ENCODE measurements at regions not wholly inside any gene's neighbourhood (a gene's known extent, or its start where the extent isn't known, plus 50 kb on each side); places are given as distances from the start of the nearest gene placed in this dataset.

- no TSS peak for BruUV-seq (replicated peaks)
- no peak overlapping the region for H2AFZ ChIP-seq (ENCODE audit: control insufficient read depth, low read depth, low read length)
- in situ Hi-C loops (cut with MboI) (no loop called here), intact Hi-C loops (cut with micrococcal nuclease; ENCODE audit: unreplicated experiment) (no loop called here)
- ChIA-PET CTCF (no interaction called here), SMC1A (ENCODE audit: uncharacterized antibody, unreplicated experiment) (no interaction called here), RAD21 (ENCODE audit: unreplicated experiment) (no interaction called here), POLR2A (no interaction called here)
- WGBS (ENCODE audit: insufficient coverage, insufficient replicate concordance, low lambda C conversion rate, missing lambda C conversion rate), result 76% methylated on average over 40 of the region's 40 CpGs
- H3K9me3 ChIP-seq (replicated peaks; ENCODE audit: control insufficient read depth, insufficient read depth, low read length), result no peaks in the 10 kb centered on the region; the same call in 2 of the 3 replicates
- no peaks in the 10 kb centered on the region for H3K27me3 ChIP-seq (replicated peaks in 1 of 2; ENCODE audit: control insufficient read depth in 2 of 2, insufficient read depth in 2 of 2, low read length in 1 of 2)
- no peak overlapping the region for H3K4me3 ChIP-seq
- FAIRE-seq, result no peak
- TF ChIP-seq FOXK2 (IDR thresholded peaks at IDR 0.05) (no peak), NFYB (IDR thresholded peaks at IDR 0.05; ENCODE audit: insufficient read depth, low read depth, low read length) (no peak), KAT2A (conservative IDR thresholded peaks at IDR 0.05; ENCODE audit: control insufficient read depth, low read depth, low read length) (no peak), ZNF274 (IDR thresholded peaks at IDR 0.05; ENCODE audit: insufficient read depth, insufficient read length) (no peak)
- no peaks in the 10 kb centered on the region for H3K4me1 ChIP-seq (ENCODE audit: control insufficient read depth, insufficient read depth, low read length)
- H3K9ac ChIP-seq (ENCODE audit: control insufficient read depth, insufficient read depth, low read length), result no peak overlapping the region
- ATAC-seq, result no peak
- no peak overlapping the region for H3K27ac ChIP-seq (ENCODE audit: control insufficient read depth, insufficient read depth)
- H3K79me2 ChIP-seq (ENCODE audit: control insufficient read depth, insufficient read depth, low read length), result no peaks in the 10 kb centered on the region
- DNase-seq (ENCODE audit: low read depth, low spot score), result no peak
- H4K20me1 ChIP-seq (ENCODE audit: control insufficient read depth, insufficient read depth), result no peaks in the 10 kb centered on the region
- no peak overlapping the region for H3K4me2 ChIP-seq (ENCODE audit: control insufficient read depth, insufficient read depth)
- no peaks in the 10 kb centered on the region for H3K36me3 ChIP-seq (ENCODE audit: control insufficient read depth in 2 of 2, insufficient read depth in 2 of 2, low read length in 1 of 2)
These were observed 186.7 kb upstream of the SLITRK2 start for GRCh38 chrX:145630806-145631435.

DNA sequence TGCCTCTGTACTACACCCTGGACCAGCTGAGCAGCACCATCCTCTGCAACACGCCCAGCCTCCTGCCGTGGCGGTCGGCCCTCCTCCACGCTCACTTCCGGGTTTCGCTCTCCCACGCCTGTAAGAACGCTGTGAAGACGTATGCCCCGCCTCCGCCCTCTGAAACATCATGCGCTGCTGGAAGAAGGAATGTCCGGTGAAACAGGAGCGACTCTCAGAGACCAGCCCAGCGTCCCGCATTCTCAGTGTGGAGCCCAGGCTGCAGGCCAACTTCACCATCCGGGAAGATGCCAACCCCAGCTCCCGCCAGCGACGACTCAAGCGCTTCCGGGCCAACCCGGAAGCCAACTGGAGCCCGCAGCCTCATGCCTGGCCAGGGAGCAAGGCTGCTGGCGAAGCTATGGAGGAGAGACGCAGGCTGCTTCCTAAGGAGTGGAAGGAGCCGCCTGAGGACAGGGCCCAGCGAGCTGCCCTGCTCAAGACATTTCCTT is 186.1 kb upstream of the SLITRK2 start:
- Histone ChIP-seq H3K4me2 (ENCODE audit: control insufficient read depth, insufficient read depth) (no peak overlapping the region), H3K79me2 (ENCODE audit: control insufficient read depth, insufficient read depth, low read length) (no peaks in the 10 kb centered on the region), H3K9ac (ENCODE audit: control insufficient read depth, insufficient read depth, low read length) (no peak overlapping the region), H3K9me3 (replicated peaks; ENCODE audit: control insufficient read depth, insufficient read depth, low read length) (no peaks in the 10 kb centered on the region; the same call in 2 of the 3 replicates), H4K20me1 (ENCODE audit: control insufficient read depth, insufficient read depth) (no peaks in the 10 kb centered on the region), H3K4me3 (no peak overlapping the region), H3K27me3 (replicated peaks in 1 of 2; ENCODE audit: control insufficient read depth in 2 of 2, insufficient read depth in 2 of 2, low read length in 1 of 2) (no peaks in the 10 kb centered on the region), H3K36me3 (ENCODE audit: control insufficient read depth in 2 of 2, insufficient read depth in 2 of 2, low read length in 1 of 2) (no peaks in the 10 kb centered on the region), H2AFZ (ENCODE audit: control insufficient read depth, low read depth, low read length) (no peak overlapping the region), H3K27ac (ENCODE audit: control insufficient read depth, insufficient read depth) (no peak overlapping the region), H3K4me1 (ENCODE audit: control insufficient read depth, insufficient read depth, low read length) (no peaks in the 10 kb centered on the region)
- intact Hi-C loops (cut with micrococcal nuclease; ENCODE audit: unreplicated experiment), result no loop called here
- DNase-seq (ENCODE audit: low read depth, low spot score), result no peak
- FAIRE-seq, result no peak
- POLR2A ChIA-PET, result no interaction called here
- BruUV-seq (replicated peaks), result no TSS peak
- RAD21 ChIA-PET (ENCODE audit: unreplicated experiment), result no interaction called here
- TF ChIP-seq BRCA1 (IDR thresholded peaks at IDR 0.05; ENCODE audit: low read depth, low read length), result no peak
- 79% methylated on average over 26 of the region's 29 CpGs for WGBS (ENCODE audit: insufficient coverage, insufficient replicate concordance, low lambda C conversion rate, missing lambda C conversion rate)
- in situ Hi-C loops (cut with MboI), result no loop called here
- ATAC-seq, result no peak
- CTCF ChIA-PET, result no interaction called here
- SMC1A ChIA-PET (ENCODE audit: uncharacterized antibody, unreplicated experiment), result no interaction called here

Data from GM12878 (cell line).